Spleen (tissue), 11 donors: ENCODE measurements at regions not wholly inside any gene's neighbourhood (a gene's known extent, or its start where the extent isn't known, plus 50 kb on each side); places are given as distances from the start of the nearest gene placed in this dataset.

Experiments
- DNase-seq: peaks from one replicate; pipeline ENCODE4 v3.0.0-alpha.2; 2020
- H3K27ac ChIP-seq, 8 donors: fragments of 200-600 bp; sonication (generic) in 7 of 8; 1 replicate in 4 of 8; 2 replicates in 4 of 8; pipeline versions ENCODE4 v1.5.0 to v1.8.0; 2016 to 2021; ENCODE audit warnings: inconsistent platforms in 4 of 8, mild to moderate bottlenecking in 4 of 8, moderate library complexity in 1 of 8
- H3K27me3 ChIP-seq, 7 donors: fragments of 200-600 bp; sonication (generic) in 6 of 7; replicated peaks in 1 of 7; 1 replicate in 4 of 7; 2 replicates in 3 of 7; pipeline versions ENCODE4 v1.5.0 to v1.8.0; 2016 to 2021; ENCODE audit warnings: inconsistent platforms in 3 of 7, mild to moderate bottlenecking in 1 of 7
- H3K36me3 ChIP-seq, 6 donors: fragments of 200-600 bp; sonication (generic) in 5 of 6; 1 replicate in 4 of 6; 2 replicates in 2 of 6; pipeline versions ENCODE4 v1.5.0 to v1.8.0; 2016 to 2021; ENCODE audit warnings: inconsistent platforms in 2 of 6
- H3K4me1 ChIP-seq, 6 donors: fragments of 200-600 bp; sonication (generic) in 5 of 6; 1 replicate in 3 of 6; 2 replicates in 3 of 6; pipeline versions ENCODE4 v1.5.0 to v1.8.0; 2016 to 2021; ENCODE audit warnings: inconsistent platforms in 3 of 6
- H3K4me3 ChIP-seq, 8 donors: fragments of 200-600 bp; sonication (generic) in 7 of 8; 1 replicate in 4 of 8; 2 replicates in 4 of 8; pipeline versions ENCODE4 v1.5.0 to v1.8.0; 2016 to 2021; ENCODE audit warnings: inconsistent platforms in 4 of 8, mild to moderate bottlenecking in 4 of 8, moderate library complexity in 2 of 8
- H3K9me3 ChIP-seq, 8 donors: fragments of 200-600 bp; sonication (generic) in 7 of 8; 1 replicate in 4 of 8; 2 replicates in 4 of 8; pipeline versions ENCODE4 v1.5.0 to v1.8.0; 2016 to 2021; ENCODE audit warnings: inconsistent platforms in 4 of 8
- POLR2A ChIP-seq, 3 donors: fragments of 450-650 bp; IDR thresholded peaks; one replicate each; pipeline ENCODE4 v1.5.1; 2017; ENCODE audit warnings: antibody characterized with exemption in 3 of 3, mild to moderate bottlenecking in 1 of 3
- POLR2AphosphoS5 ChIP-seq, 3 donors: sonication (generic); formaldehyde crosslinking; IDR thresholded peaks; one replicate each; pipeline ENCODE4 v1.5.1; 2017; ENCODE audit warnings: antibody characterized with exemption in 3 of 3
- WGBS, 5 donors: extraction: QIAGEN DNeasy Blood & Tissue Kit in 3 of 5; methylation state at CpG; one replicate each; pipeline versions ENCODE4 v1.1.5 to v1.1.7; 2013 to 2018; 5-methylcytosine and 5-hydroxymethylcytosine counted together
- intact Hi-C: fragments of 100-400 bp; cut with DNase I; formaldehyde crosslinking; loops from one replicate; pipeline ENCODE4 v1.15.0; 2023; ENCODE audit warnings: low total_unique reads
- TF ChIP-seq, protein P1 (sequence below), 11 experiments: fragments of 200-600 bp in 7 of 11; fragments of 450-650 bp in 4 of 11; sonication (generic) in 4 of 11; IDR thresholded peaks in 8 of 11; conservative IDR thresholded peaks in 3 of 11; 1 replicate in 7 of 11; 2 replicates in 4 of 11; pipeline versions ENCODE4 v1.4.0 to v1.8.0; 2016 to 2021; ENCODE audit warnings: antibody characterized with exemption in 11 of 11, inconsistent platforms in 4 of 11, mild to moderate bottlenecking in 1 of 11
- donor health status: healthy with polysubstance abuse.
- donor health status: DM: no; HTN: no; CAD: no; lungs with moderate emphysema.
- donor health status: DM: no; HTN: no; CAD: no.
- donor health status: Bipolar disorder and iron deficiency.
- donor health status: healthy.
- donor health status: DM: no; HTN: no; CAD: no.
- donor health status: DM: yes; HTN: yes; CAD: no.

DNA sequence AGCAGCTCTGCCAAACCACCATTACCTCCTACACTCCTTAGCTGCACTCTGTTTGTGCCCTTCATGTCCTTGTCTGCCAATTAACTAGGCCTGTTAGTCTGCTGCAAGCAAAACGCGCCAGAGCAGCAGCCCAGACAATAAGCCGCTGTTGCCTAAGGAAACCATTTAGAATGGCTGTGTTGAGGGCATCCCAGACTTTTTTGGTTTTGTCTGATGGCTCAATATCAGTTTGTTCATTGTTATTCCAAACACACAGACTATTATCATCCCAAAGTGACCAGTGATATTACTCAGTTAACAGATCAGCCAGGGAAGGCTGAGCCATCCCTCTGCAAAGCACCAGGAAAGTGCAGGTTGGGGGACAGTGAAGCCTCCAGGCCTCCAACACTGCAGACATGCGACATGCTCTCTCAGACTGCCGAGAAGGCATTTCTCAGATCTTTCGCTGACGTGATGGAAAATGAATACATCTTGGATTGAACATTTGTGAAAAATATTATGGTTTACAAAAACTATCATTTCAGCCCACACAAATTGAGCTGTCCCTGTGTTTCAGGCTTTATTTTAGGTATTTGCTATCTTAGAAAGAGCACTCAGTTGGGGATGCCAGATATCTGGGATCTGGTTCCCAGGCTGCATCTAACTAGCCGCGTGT is 182.0 kb upstream of the HNRNPA3 start:
- no peak overlapping the region for H3K4me3 ChIP-seq
- no peak for TF ChIP-seq POLR2A (IDR thresholded peaks at IDR 0.05)
- TF ChIP-seq POLR2AphosphoS5 (IDR thresholded peaks at IDR 0.05): no peak
- TF ChIP-seq, protein P1, sequence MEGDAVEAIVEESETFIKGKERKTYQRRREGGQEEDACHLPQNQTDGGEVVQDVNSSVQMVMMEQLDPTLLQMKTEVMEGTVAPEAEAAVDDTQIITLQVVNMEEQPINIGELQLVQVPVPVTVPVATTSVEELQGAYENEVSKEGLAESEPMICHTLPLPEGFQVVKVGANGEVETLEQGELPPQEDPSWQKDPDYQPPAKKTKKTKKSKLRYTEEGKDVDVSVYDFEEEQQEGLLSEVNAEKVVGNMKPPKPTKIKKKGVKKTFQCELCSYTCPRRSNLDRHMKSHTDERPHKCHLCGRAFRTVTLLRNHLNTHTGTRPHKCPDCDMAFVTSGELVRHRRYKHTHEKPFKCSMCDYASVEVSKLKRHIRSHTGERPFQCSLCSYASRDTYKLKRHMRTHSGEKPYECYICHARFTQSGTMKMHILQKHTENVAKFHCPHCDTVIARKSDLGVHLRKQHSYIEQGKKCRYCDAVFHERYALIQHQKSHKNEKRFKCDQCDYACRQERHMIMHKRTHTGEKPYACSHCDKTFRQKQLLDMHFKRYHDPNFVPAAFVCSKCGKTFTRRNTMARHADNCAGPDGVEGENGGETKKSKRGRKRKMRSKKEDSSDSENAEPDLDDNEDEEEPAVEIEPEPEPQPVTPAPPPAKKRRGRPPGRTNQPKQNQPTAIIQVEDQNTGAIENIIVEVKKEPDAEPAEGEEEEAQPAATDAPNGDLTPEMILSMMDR (IDR thresholded peaks at IDR 0.05 in 8 of 11, conservative IDR thresholded peaks at IDR 0.05 in 3 of 11): no peak
- no peaks in the 10 kb centered on the region for H3K36me3 ChIP-seq
- H3K27ac ChIP-seq: no peak overlapping the region
- H3K4me1 ChIP-seq: no peaks in the 10 kb centered on the region
- intact Hi-C loops: no loop called here
- no peaks in the 10 kb centered on the region for H3K27me3 ChIP-seq
- WGBS, 5 donors: 85 to 95% (median 92%) methylated on average over 9 of the region's 9 CpGs
- no peak for DNase-seq
- H3K9me3 ChIP-seq: no peaks in the 10 kb centered on the region

DNA sequence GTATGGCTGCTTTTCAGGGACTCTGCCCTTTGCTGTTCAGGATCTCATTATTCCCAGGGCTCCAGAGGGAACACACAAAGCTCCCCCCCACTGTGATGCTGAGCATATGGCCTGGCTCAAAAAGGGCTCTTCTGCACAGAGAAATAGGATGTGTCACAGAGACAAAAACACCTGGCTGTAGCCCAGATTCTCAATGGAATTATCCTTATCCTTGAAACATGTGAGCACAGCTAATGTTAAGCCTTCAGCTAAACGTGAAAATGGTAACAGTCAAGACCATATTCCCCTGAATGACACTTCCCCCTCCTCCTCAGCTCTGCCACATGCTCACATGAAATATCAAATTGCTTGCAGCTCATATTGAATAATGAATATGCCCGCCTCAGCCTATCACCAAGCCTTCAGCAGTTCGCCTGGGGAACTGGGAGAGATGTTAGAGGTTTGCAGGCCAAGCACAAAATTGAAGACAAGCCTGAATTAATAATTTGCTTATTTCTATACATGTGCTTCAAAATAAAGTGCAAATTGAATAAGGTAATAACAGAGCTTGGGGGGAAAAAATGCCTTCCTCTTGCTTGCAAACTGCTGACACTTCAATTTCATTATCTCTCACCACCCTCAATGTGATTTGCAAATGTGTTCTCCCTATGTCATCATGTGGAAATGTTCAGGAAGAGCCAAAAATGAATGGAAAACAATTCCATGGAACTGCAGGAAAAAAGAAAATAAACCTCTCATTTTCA is 181.0 kb upstream of the HNRNPA3 start:
- no peak for TF ChIP-seq POLR2AphosphoS5 (IDR thresholded peaks at IDR 0.05)
- Histone ChIP-seq H3K36me3 (no peaks in the 10 kb centered on the region), H3K4me1 (no peaks in the 10 kb centered on the region), H3K27ac (no peak overlapping the region), H3K9me3 (no peaks in the 10 kb centered on the region), H3K4me3 (no peak overlapping the region), H3K27me3 (no peaks in the 10 kb centered on the region)
- WGBS, 5 donors: 68 to 74% (median 71%) methylated on average over 3 of the region's 3 CpGs
- no peak for DNase-seq
- intact Hi-C loops: no loop called here

DNA sequence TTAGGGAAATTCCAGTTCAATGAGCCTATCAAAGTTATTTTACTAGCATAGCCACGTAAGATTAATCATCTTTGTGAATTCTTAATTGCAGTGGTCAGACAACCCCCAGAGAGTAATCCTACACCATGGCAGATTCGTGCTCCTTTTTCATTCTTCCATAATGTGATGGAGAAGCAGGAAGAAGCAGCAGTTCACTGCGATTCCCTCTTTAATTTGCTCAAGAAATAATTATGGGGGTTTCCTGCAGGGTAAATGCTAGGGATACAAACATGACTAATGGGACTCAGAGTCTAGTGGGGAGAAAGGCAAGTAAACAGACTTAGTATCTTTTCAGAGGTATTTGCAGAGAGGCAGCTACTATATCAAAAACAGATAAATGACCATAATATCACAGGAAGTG is 175.8 kb upstream of the HNRNPA3 start:
- intact Hi-C loops: no loop called here
- no peaks in the 10 kb centered on the region for H3K36me3 ChIP-seq
- no peaks in the 10 kb centered on the region for H3K9me3 ChIP-seq
- no peak overlapping the region for H3K27ac ChIP-seq
- WGBS, 5 donors: 61 to 77% (median 74%) methylated on average over 3 of the region's 3 CpGs
- TF ChIP-seq, protein P1 (IDR thresholded peaks at IDR 0.05 in 8 of 11, conservative IDR thresholded peaks at IDR 0.05 in 3 of 11): no peak
- TF ChIP-seq POLR2AphosphoS5 (IDR thresholded peaks at IDR 0.05) (no peak), POLR2A (IDR thresholded peaks at IDR 0.05) (no peak)
- no peaks in the 10 kb centered on the region for H3K4me1 ChIP-seq
- H3K4me3 ChIP-seq: no peak overlapping the region
- DNase-seq: no peak
- peaks cover 0 to 14% (median 0%) of the 10 kb centered on the region in 7 donors for H3K27me3 ChIP-seq

DNA sequence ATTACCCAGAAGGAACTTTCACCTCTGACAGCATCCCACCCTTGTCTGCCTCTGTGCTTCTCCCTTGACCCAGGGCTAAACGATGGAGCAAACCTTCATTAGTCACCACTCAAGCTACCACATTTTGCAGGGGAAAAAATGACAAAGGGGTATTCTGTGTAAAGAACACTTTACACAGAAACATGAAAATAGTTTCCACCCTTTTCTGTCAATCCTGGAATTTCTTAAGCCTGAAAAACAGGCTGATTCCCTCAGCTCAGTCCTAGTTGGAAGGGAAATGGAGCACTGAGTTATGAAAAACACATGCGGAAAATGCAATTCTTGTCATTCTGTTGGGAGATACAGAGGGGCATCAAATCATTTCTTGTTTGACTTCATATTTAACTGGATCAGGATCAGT is 175.0 kb upstream of the HNRNPA3 start:
- Histone ChIP-seq H3K27me3 (peaks cover 0 to 14% (median 0%) of the 10 kb centered on the region in 7 donors), H3K27ac (no peak overlapping the region), H3K4me1 (no peaks in the 10 kb centered on the region), H3K36me3 (no peaks in the 10 kb centered on the region), H3K4me3 (no peak overlapping the region), H3K9me3 (no peaks in the 10 kb centered on the region)
- intact Hi-C loops: no loop called here
- 86 to 92% (median 89%) methylated on average over 2 of the region's 2 CpGs for WGBS, 5 donors
- no peak for DNase-seq
- no peak for TF ChIP-seq POLR2A (IDR thresholded peaks at IDR 0.05)
- no peak for TF ChIP-seq POLR2AphosphoS5 (IDR thresholded peaks at IDR 0.05)
- TF ChIP-seq, protein P1 (IDR thresholded peaks at IDR 0.05 in 8 of 11, conservative IDR thresholded peaks at IDR 0.05 in 3 of 11): no peak
